NCI-H69 (cell line): ENCODE measurements at regions not wholly inside any gene's neighbourhood (a gene's known extent, or its start where the extent isn't known, plus 50 kb on each side); places are given as distances from the start of the nearest gene placed in this dataset.
"Not testable (repeated sequence)": the region's sequence is repeated elsewhere in the genome, so short reads cannot be mapped to it uniquely, and the experiment has no call there.

Experiments used
- DNase-seq: peaks from one replicate; lab custom pipeline; 2025; lab: John Stamatoyannopoulos, UW

DNA sequence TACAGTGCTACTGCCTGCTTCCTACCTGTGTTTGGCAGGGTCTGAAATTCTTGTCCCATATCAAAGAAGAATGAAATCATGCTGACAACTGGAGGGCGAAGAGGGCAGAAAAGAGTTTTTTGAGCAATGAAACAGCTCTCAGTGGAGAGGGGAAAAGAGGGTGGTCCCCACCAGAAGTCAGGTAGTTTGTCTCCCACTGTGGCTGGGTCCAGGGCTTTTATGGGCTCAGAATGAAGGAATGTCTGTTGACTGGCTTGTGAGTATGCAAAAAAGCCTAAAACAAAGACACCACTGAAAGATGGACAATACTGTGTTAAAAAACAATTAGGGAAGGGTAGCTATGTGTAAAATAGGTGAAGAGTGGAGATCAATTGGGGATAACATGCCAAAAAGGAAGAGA is 115.0 kb downstream of the ADAM29 start:
- no peak for DNase-seq

- DNase-seq = no peak
These were observed 115.8 kb downstream of the ADAM29 start for GRCh38 chr4:175034007-175034406.

GRCh38 chr4:175034986-175035705 is 117.0 kb downstream of the ADAM29 start:
- DNase-seq = no peak

DNA sequence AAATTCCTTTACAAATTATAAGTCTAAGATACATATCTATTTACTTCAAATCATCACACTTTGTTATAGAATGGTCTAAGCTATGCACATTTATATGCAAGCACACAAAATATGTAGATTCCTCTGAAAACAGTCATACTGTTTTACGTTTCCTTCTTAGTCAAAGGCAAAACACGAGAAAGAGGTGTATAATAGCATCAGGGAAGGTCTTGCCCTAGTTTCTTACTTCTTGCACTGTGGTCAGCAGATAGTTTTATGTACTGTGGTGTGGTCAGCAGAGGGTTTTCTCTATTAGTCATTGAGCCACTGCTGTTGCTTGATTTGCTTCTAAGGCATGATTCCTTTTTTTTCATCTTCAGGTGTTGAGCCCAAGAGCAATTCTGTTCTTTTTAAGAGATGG is 117.7 kb downstream of the ADAM29 start:
- DNase-seq = no peak

- no peak for DNase-seq
These were observed 130.1 kb downstream of the ADAM29 start for GRCh38 chr4:175048111-175048784.

GRCh38 chr4:175048906-175049305 is 130.7 kb downstream of the ADAM29 start:
- DNase-seq = no peak

GRCh38 chr4:175051974-175052373 is 133.8 kb downstream of the ADAM29 start:
- DNase-seq = no peak

DNA sequence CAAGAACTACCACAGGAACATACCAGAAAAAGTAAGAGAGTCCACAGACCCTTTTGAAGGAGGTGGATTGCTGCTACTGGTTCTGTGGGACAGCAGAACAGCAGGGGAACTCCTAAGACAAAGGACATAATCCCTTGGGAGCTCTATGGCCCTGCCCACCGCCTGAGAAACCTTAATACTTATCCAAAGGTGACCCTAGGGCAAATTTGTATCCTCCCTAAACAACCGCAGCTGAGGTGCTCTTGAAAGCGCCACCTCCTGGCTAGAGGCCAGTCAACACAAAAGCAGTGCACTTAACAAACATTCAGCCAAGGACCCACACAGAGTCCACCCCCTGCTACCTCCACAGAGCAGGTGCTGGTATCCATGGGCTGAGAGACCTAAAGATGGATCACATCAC is 136.8 kb downstream of the ADAM29 start:
- peak; percentile 77 for DNase-seq

DNA sequence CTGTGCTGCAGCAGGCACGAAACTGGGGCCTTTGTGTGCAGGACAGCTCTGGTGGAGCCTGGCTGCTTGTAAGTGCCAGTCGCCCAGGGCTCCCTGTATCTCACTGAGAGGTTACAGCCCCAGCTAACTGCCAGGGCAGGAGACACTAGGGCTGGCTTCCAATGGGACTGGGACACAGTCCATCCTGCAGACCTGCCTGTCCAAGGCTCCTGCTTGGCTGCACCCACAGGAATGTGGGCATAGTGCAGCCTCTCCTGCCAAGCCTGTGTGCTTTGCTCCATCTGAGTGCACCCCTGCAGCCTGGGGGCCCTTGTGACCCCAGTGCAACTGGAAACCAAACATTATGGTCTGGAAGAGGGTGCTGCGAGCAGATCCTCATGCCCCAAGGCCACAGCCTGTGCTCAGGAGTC is 144.0 kb downstream of the ADAM29 start:
- no peak for DNase-seq

GRCh38 chr4:175065228-175065627 is 147.1 kb downstream of the ADAM29 start:
- no peak for DNase-seq

GRCh38 chr4:175066923-175067627 is 148.9 kb downstream of the ADAM29 start:
- DNase-seq = peak; percentile 86

GRCh38 chr4:175068266-175068665 is 150.1 kb downstream of the ADAM29 start:
- DNase-seq = peak; percentile 10

DNA sequence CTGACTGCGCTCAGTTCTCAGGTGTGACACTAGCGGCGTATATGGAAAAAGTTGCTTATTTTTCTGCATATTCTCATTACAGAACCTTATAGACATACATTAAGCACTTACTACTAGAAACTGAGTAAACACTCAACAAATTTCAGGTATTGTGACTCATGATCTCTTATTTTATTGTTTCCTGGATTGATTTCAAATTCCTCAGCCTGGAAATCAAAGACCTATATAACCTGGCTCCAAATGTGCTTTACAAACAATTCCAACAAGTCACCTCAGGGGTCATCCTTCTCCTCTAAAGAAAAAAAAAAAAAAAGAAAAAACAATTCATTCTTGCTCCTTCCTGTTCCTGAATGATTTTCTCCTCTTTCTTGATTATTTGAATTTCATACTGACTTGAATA is 152.3 kb downstream of the ADAM29 start:
- DNase-seq = peak; percentile 7

DNA sequence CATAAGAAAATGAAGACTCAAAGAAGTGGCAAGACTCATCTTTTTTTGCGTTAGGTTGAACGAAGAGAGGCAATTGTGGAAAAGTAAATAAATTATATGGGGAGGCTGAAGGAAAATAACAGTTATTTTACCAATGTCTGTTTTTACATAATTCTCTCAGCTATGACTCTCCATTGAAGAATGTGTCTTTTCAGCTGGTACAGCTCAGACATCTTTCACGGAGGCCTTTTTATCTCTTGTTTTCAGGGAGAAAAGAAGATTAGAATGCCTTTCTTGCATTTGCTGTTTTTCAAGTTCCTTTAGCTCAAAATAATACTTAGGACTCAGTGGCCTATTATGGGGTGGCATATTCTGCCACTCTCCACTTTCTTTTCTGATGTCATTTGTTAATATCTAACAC is 153.0 kb downstream of the ADAM29 start:
- no peak for DNase-seq

GRCh38 chr4:175087145-175087544 is 169.0 kb downstream of the ADAM29 start:
- DNase-seq = peak; percentile 59

- peak; percentile 56 for DNase-seq
These were observed 172.0 kb downstream of the ADAM29 start for GRCh38 chr4:175090116-175090515.

- DNase-seq = no peak
These were observed 173.5 kb downstream of the ADAM29 start for GRCh38 chr4:175091649-175092048.

GRCh38 chr4:175092114-175092513 is 174.0 kb downstream of the ADAM29 start:
- DNase-seq = no peak

DNA sequence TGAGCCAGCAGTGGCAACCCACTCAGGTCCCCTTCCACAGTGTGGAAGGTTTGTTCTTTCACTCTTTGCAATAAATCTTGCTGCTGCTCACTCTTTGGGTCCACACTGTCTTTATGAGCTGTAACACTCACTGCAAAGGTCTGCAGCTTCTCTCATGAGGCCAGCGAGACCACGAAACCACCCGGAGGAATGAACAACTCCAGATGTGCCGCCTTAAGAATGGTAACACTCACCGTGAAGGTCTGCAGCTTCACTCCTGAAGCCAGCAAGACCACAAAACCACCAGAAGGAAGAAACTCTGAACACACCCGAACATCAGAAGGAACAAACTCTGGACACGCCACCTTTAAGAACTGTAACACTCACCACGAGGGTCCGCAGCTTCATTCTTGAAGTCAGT is 174.9 kb downstream of the ADAM29 start:
- DNase-seq = not testable (repeated sequence)

GRCh38 chr4:175103403-175103802 is 185.2 kb downstream of the ADAM29 start:
- no peak for DNase-seq

DNA sequence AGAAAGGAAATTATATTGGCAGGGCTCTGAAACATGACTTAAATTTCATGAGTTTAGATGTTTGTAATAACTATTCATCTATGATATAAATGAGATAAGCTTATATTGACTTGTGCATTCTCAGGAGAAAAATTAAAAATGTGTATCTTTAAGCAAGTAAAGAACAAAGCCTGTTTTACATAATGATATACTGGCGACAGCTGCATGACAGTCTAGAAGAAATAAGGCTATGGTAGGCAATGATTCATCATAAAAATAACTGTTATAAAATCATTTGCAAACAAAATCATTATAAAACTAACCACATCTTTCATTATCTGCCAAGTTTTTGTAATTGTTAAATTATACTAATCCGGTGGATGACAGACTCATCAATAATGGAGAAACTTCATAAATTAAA is 188.1 kb downstream of the ADAM29 start:
- DNase-seq = peak; percentile 56

- DNase-seq = peak; percentile 6
These were observed 191.8 kb downstream of the ADAM29 start for GRCh38 chr4:175109933-175110332.

DNA sequence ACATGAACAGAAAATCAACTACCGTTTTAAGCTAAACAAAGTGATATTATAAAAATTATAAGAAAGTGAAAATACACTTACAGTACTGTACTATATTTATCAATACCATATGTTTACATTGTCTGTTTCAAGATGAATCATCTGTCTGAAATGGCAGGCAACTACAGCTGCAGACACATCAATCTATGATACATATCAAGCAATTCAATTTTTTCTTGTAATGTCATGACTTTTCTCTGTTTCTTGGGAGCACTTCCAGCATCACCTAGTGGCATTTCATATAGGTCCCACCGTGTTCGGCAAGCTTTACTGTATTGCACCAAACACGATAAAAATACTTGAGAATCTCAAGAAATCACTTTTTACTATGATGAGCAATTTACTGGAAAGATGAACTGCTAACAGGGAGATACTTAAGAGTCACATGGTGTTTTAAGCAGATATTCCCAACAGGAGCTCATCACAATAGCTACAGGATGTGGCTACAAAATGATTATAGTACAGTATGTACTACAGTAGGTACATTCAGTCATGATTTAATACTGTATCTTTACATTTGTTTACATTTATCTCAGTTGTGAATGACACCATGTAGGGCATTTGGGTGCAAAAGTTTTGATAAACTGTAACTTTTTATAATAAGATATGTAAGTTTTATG is 207.4 kb downstream of the ADAM29 start:
- DNase-seq = no peak
